Left ventricle myocardium inferior (tissue), 1 donor: ENCODE measurements at regions not wholly inside any gene's neighbourhood (a gene's known extent, or its start where the extent isn't known, plus 50 kb on each side); places are given as distances from the start of the nearest gene placed in this dataset.

ENCODE experiments used
- DNase-seq: peaks from one replicate; pipeline ENCODE4 v3.0.0-alpha.2; 2020
- H3K27ac ChIP-seq: fragments of 200-600 bp; replicated peaks from 2 replicates; pipeline ENCODE4 v1.8.0; 2021
- H3K27me3 ChIP-seq: fragments of 200-600 bp; 2 replicates; pipeline ENCODE4 v1.8.0; 2021; ENCODE audit warnings: low read depth
- H3K36me3 ChIP-seq: fragments of 200-600 bp; 2 replicates; pipeline ENCODE4 v1.8.0; 2021
- H3K4me1 ChIP-seq: fragments of 200-600 bp; 2 replicates; pipeline ENCODE4 v1.8.0; 2021
- H3K4me3 ChIP-seq: fragments of 200-600 bp; 2 replicates; pipeline ENCODE4 v1.8.0; 2021; ENCODE audit warnings: mild to moderate bottlenecking, moderate library complexity
- H3K9me3 ChIP-seq: fragments of 200-600 bp; replicated peaks from 2 replicates; pipeline ENCODE4 v1.8.0; 2021
- intact Hi-C: fragments of 100-400 bp; cut with micrococcal nuclease; formaldehyde crosslinking; loops from one replicate; pipeline ENCODE4 v1.11.0; 2022
- TF ChIP-seq, protein P1 (sequence below): fragments of 200-600 bp; IDR thresholded peaks from 2 replicates; pipeline ENCODE4 v1.8.0; 2021; ENCODE audit warnings: antibody characterized with exemption, mild to moderate bottlenecking, borderline replicate concordance
- donor health status: DM: no; HTN: yes; CAD: no; lungs with severe emphysema.

DNA sequence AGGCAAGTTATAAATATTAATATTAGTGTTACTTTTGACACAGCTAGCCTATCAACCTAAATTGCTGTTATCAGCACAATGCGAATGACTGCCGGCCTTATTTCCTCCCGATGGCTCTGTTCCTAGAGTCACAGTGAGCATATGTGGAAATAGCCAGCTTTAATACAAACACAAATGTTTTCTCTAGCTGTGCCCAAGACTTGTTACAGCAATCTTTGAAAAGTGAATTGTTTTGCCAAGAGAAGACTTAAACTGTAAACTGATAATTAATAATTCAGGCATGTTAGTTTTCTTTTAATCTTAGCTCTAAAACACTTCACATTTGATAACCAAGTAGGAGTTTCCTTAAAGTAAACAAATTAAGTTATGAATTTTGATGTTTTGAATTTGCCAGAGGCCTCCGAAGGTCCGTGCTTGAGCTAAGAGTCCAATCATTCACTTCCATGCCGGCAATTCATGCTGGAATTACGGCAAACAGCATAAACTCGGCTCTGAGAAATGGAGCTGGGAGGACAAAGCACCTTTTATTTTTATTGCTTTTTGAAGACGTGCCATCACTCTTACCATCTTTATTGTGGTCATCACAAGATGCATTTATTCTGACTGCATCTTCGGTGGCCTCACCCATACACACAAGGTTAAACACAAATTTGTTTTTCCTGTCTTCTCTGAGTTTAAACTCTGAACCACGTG lies 184.5 kb upstream of the CWC22 start:
- intact Hi-C loops: no loop called here
- Histone ChIP-seq H3K27ac (no peak overlapping the region), H3K4me1 (no peaks in the 10 kb centered on the region), H3K9me3 (no peaks in the 10 kb centered on the region), H3K36me3 (no peaks in the 10 kb centered on the region), H3K27me3 (no peaks in the 10 kb centered on the region), H3K4me3 (no peak overlapping the region)
- no peak for DNase-seq
- TF ChIP-seq, protein P1, sequence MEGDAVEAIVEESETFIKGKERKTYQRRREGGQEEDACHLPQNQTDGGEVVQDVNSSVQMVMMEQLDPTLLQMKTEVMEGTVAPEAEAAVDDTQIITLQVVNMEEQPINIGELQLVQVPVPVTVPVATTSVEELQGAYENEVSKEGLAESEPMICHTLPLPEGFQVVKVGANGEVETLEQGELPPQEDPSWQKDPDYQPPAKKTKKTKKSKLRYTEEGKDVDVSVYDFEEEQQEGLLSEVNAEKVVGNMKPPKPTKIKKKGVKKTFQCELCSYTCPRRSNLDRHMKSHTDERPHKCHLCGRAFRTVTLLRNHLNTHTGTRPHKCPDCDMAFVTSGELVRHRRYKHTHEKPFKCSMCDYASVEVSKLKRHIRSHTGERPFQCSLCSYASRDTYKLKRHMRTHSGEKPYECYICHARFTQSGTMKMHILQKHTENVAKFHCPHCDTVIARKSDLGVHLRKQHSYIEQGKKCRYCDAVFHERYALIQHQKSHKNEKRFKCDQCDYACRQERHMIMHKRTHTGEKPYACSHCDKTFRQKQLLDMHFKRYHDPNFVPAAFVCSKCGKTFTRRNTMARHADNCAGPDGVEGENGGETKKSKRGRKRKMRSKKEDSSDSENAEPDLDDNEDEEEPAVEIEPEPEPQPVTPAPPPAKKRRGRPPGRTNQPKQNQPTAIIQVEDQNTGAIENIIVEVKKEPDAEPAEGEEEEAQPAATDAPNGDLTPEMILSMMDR: no peak

DNA sequence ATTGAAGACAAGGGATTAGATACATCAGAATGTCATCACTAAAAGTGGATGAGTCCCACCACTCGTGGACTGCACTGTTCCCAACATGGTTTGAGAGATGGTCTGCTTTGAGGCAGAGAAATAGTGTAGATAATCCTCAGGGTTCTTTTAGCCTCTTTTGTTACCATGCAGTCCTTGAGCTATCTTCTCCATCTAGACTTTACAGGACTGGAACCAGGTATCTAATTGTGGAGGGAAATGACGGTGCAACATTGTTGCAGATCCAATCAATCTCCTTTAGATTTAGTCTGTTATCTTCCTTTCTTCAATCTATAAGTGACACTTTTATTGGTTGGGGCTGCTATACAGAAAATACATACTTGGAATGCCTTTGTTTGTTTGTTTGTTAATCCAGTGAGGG lies 183.8 kb upstream of the CWC22 start:
- intact Hi-C loops: no loop called here
- Histone ChIP-seq H3K4me1 (no peaks in the 10 kb centered on the region), H3K9me3 (no peaks in the 10 kb centered on the region), H3K27ac (no peak overlapping the region), H3K27me3 (no peaks in the 10 kb centered on the region), H3K36me3 (no peaks in the 10 kb centered on the region), H3K4me3 (no peak overlapping the region)
- TF ChIP-seq, protein P1: no peak
- DNase-seq: no peak

DNA sequence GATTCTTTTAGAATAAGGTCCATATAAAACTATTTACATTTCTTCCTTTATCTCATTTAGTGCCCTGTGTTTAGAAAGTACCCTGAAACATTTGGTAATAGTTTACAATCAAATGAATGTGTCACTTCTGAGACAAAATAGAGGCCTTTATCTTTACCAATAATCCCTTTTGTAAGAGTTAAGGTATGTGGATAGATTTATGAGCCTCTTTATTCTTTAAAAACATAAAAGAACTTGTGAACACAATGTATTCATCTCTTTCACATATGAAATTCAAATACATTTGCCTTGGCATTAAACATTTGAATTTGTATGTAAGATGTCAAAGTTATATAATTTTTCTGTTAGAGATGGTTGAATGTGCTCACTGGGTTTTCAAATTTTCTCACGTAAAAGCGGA lies 180.5 kb upstream of the CWC22 start:
- no peaks in the 10 kb centered on the region for H3K4me1 ChIP-seq
- no peak for DNase-seq
- intact Hi-C loops: no loop called here

DNA sequence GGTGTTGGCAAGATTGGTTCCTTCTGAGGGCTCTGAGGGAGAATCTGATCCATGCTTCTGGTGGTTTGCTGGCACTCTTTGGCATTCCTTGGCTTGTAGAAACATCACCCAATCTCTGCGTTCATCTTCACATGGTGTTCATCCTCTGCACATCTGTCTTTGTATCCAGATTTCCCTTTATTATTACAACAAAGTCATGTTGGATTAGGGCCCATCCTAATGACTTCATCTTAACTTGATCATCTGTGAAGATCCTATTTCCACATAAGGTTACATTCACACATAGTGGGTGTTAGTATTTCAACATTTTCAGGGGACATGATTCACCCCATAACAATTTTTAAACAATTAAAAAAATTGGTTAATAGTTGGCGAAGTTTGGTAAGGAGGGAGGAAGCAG lies 177.4 kb upstream of the CWC22 start:
- Histone ChIP-seq H3K9me3 (no peaks in the 10 kb centered on the region), H3K4me3 (no peak overlapping the region), H3K36me3 (no peaks in the 10 kb centered on the region), H3K4me1 (no peaks in the 10 kb centered on the region), H3K27ac (no peak overlapping the region), H3K27me3 (no peaks in the 10 kb centered on the region)
- intact Hi-C loops: no loop called here
- DNase-seq: no peak
- TF ChIP-seq, protein P1: no peak

More for the DNA sequence above, 180.5 kb upstream of the CWC22 start:
- TF ChIP-seq, protein P1: no peak
- H3K27ac ChIP-seq: no peak overlapping the region
- H3K4me3 ChIP-seq: no peak overlapping the region
- H3K27me3 ChIP-seq: no peaks in the 10 kb centered on the region
- H3K36me3 ChIP-seq: no peaks in the 10 kb centered on the region
- H3K9me3 ChIP-seq: no peaks in the 10 kb centered on the region

DNA sequence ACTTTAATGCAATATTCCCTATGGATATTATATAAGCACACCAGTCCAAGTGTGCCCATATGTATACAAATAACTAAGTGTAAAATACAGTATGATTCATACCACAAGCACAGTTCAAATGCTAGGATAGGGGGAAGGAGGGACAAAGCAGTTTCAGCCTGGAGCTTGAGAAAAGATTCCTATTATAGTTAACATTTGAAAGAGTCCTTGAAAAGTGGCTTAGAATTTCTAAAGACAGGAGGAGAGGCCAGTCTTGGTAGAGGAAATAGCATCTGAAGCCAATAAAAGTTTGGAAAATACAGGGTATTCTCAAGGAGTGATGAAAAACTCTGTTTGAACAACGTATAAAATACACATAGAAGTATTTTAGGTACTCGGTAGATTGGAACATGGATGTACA lies 173.4 kb upstream of the CWC22 start:
- Histone ChIP-seq H3K4me1 (no peaks in the 10 kb centered on the region), H3K36me3 (no peaks in the 10 kb centered on the region), H3K27ac (no peak overlapping the region), H3K9me3 (no peaks in the 10 kb centered on the region), H3K4me3 (no peak overlapping the region), H3K27me3 (no peaks in the 10 kb centered on the region)
- TF ChIP-seq, protein P1: no peak
- intact Hi-C loops: no loop called here
- DNase-seq: no peak
